ENCODE measurements at regions not wholly inside any gene's neighbourhood (a gene's known extent, or its start where the extent isn't known, plus 50 kb on each side); places are given as distances from the start of the nearest gene placed in this dataset.

DNA sequence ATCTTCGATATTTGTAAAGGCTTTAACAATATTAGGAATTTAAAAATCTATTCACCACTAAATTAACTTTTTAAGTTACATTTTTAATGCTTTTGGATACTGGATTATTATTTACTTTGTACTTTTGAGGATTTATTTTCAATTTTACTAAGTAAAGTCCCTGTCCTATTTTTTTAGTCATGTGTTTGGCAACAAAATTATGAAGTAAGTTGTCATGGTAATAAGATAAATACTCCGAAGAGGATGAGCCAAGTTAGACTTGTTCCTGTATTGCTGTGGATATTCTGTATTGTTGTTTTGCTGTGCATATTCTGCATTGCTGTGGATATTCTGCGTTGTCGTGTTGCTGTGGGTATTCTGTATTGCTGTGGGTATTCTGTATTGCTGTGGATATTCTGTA is 210.1 kb downstream of the MTRR start:
- no peaks in the 10 kb centered on the region for H3K79me2 ChIP-seq (ENCODE audit: insufficient read depth, low read length)
- CTCF ChIA-PET (ENCODE audit: low intra/inter-chr PET ratio, low total read pairs): no interaction called here
- TF ChIP-seq ZNF260 (CRISPR knock-in tag; IDR thresholded peaks at IDR 0.05; ENCODE audit: borderline replicate concordance, low read depth) (no peak), ZNF773 (CRISPR knock-in tag; IDR thresholded peaks at IDR 0.05; ENCODE audit: borderline replicate concordance) (no peak), SPEN (CRISPR knock-in tag; IDR thresholded peaks at IDR 0.05; ENCODE audit: low read depth) (no peak), TOE1 (CRISPR knock-in tag; IDR thresholded peaks at IDR 0.05) (no peak), ZNF546 (CRISPR knock-in tag; conservative IDR thresholded peaks at IDR 0.05) (no peak), RXRA (CRISPR knock-in tag; IDR thresholded peaks at IDR 0.05) (no peak), PLRG1 (conservative IDR thresholded peaks at IDR 0.05) (no peak), EP300 (IDR thresholded peaks at IDR 0.05; ENCODE audit: low read depth in 2 of 2, low read length in 2 of 2) (no peak), EP300 (CRISPR knock-in tag; IDR thresholded peaks at IDR 0.05; ENCODE audit: borderline replicate concordance) (no peak)
- TF ChIP-seq, protein P1, sequence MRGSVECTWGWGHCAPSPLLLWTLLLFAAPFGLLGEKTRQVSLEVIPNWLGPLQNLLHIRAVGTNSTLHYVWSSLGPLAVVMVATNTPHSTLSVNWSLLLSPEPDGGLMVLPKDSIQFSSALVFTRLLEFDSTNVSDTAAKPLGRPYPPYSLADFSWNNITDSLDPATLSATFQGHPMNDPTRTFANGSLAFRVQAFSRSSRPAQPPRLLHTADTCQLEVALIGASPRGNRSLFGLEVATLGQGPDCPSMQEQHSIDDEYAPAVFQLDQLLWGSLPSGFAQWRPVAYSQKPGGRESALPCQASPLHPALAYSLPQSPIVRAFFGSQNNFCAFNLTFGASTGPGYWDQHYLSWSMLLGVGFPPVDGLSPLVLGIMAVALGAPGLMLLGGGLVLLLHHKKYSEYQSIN (CRISPR knock-in tag; IDR thresholded peaks at IDR 0.05; ENCODE audit: borderline replicate concordance): no peak
- TF ChIP-seq, protein P2, sequence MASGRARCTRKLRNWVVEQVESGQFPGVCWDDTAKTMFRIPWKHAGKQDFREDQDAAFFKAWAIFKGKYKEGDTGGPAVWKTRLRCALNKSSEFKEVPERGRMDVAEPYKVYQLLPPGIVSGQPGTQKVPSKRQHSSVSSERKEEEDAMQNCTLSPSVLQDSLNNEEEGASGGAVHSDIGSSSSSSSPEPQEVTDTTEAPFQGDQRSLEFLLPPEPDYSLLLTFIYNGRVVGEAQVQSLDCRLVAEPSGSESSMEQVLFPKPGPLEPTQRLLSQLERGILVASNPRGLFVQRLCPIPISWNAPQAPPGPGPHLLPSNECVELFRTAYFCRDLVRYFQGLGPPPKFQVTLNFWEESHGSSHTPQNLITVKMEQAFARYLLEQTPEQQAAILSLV (CRISPR knock-in tag; IDR thresholded peaks at IDR 0.05; ENCODE audit: borderline replicate concordance): no peak
- TF ChIP-seq, protein P3, sequence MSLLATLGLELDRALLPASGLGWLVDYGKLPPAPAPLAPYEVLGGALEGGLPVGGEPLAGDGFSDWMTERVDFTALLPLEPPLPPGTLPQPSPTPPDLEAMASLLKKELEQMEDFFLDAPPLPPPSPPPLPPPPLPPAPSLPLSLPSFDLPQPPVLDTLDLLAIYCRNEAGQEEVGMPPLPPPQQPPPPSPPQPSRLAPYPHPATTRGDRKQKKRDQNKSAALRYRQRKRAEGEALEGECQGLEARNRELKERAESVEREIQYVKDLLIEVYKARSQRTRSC (CRISPR knock-in tag; IDR thresholded peaks at IDR 0.05; ENCODE audit: low read depth): no peak
- TF ChIP-seq, protein P4, sequence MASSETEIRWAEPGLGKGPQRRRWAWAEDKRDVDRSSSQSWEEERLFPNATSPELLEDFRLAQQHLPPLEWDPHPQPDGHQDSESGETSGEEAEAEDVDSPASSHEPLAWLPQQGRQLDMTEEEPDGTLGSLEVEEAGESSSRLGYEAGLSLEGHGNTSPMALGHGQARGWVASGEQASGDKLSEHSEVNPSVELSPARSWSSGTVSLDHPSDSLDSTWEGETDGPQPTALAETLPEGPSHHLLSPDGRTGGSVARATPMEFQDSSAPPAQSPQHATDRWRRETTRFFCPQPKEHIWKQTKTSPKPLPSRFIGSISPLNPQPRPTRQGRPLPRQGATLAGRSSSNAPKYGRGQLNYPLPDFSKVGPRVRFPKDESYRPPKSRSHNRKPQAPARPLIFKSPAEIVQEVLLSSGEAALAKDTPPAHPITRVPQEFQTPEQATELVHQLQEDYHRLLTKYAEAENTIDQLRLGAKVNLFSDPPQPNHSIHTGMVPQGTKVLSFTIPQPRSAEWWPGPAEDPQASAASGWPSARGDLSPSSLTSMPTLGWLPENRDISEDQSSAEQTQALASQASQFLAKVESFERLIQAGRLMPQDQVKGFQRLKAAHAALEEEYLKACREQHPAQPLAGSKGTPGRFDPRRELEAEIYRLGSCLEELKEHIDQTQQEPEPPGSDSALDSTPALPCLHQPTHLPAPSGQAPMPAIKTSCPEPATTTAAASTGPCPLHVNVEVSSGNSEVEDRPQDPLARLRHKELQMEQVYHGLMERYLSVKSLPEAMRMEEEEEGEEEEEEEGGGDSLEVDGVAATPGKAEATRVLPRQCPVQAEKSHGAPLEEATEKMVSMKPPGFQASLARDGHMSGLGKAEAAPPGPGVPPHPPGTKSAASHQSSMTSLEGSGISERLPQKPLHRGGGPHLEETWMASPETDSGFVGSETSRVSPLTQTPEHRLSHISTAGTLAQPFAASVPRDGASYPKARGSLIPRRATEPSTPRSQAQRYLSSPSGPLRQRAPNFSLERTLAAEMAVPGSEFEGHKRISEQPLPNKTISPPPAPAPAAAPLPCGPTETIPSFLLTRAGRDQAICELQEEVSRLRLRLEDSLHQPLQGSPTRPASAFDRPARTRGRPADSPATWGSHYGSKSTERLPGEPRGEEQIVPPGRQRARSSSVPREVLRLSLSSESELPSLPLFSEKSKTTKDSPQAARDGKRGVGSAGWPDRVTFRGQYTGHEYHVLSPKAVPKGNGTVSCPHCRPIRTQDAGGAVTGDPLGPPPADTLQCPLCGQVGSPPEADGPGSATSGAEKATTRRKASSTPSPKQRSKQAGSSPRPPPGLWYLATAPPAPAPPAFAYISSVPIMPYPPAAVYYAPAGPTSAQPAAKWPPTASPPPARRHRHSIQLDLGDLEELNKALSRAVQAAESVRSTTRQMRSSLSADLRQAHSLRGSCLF (CRISPR knock-in tag; IDR thresholded peaks at IDR 0.05; ENCODE audit: borderline replicate concordance): no peak
- TF ChIP-seq, protein P5, sequence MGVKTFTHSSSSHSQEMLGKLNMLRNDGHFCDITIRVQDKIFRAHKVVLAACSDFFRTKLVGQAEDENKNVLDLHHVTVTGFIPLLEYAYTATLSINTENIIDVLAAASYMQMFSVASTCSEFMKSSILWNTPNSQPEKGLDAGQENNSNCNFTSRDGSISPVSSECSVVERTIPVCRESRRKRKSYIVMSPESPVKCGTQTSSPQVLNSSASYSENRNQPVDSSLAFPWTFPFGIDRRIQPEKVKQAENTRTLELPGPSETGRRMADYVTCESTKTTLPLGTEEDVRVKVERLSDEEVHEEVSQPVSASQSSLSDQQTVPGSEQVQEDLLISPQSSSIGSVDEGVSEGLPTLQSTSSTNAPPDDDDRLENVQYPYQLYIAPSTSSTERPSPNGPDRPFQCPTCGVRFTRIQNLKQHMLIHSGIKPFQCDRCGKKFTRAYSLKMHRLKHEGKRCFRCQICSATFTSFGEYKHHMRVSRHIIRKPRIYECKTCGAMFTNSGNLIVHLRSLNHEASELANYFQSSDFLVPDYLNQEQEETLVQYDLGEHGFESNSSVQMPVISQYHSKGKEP (CRISPR knock-in tag; IDR thresholded peaks at IDR 0.05): no peak

More for the DNA sequence above, 210.1 kb downstream of the MTRR start:
- POLR2A ChIA-PET: no interaction called here
- in situ Hi-C loops (cut with HindIII; ENCODE audit: extremely low pct_ligation_motif_present, low pct_unique_long_range_greater_than_20kb): no loop called here
- no peak for DNase-seq (ENCODE audit: low spot score)
- Histone ChIP-seq H3K27me3 (ENCODE audit: control insufficient read depth in 1 of 2, insufficient read depth in 2 of 2, low read length in 2 of 2) (no peaks in the 10 kb centered on the region), H3K4me3 (replicated peaks in 1 of 3; ENCODE audit: insufficient read depth in 1 of 3, low read depth in 2 of 3, low read length in 3 of 3) (no peak overlapping the region), H3K4me2 (ENCODE audit: low read depth, low read length) (no peak overlapping the region), H3K4me1 (ENCODE audit: insufficient read depth, low read length) (no peaks in the 10 kb centered on the region), H3K27ac (ENCODE audit: extremely low read length, insufficient read depth, low read length) (no peak overlapping the region), H2AFZ (ENCODE audit: low read length) (no peak overlapping the region), H3K36me3 (replicated peaks in 1 of 2; ENCODE audit: control insufficient read depth in 1 of 2, insufficient read depth in 2 of 2, low read length in 2 of 2) (no peaks in the 10 kb centered on the region), H3K9me3 (ENCODE audit: low read length) (no peaks in the 10 kb centered on the region), H3K9ac (ENCODE audit: insufficient read depth, low read depth, low read length) (no peak overlapping the region), H4K20me1 (ENCODE audit: insufficient read depth, low read length) (no peaks in the 10 kb centered on the region)
- ATAC-seq: no peak
- intact Hi-C loops (cut with micrococcal nuclease; ENCODE audit: unreplicated experiment): no loop called here
- BruUV-seq (replicated peaks): no TSS peak
- FAIRE-seq: no peak
- 1% methylated on average over 3 of the region's 4 CpGs for WGBS (ENCODE audit: low lambda C conversion rate)
